Esophagus squamous epithelium (tissue), 4 donors: ENCODE measurements at regions not wholly inside any gene's neighbourhood (a gene's known extent, or its start where the extent isn't known, plus 50 kb on each side); places are given as distances from the start of the nearest gene placed in this dataset.
A peak's percentile ranks its signal among the peaks of the same experiment; 100 is the strongest.

Experiments used
- POLR2A ChIP-seq, 4 donors: fragments of 450-650 bp; IDR thresholded peaks; one replicate each; pipeline ENCODE4 v1.6.1; 2017; ENCODE audit warnings: antibody characterized with exemption in 4 of 4, mild to moderate bottlenecking in 4 of 4, moderate library complexity in 3 of 4
- TF ChIP-seq, protein P1 (sequence below), 6 experiments: fragments of 450-650 bp in 4 of 6; fragments of 200-600 bp in 2 of 6; sonication (generic) in 2 of 6; IDR thresholded peaks; one replicate each; pipeline ENCODE4 v1.5.1; 2016 to 2019; ENCODE audit warnings: antibody characterized with exemption in 6 of 6, mild to moderate bottlenecking in 4 of 6, moderate library complexity in 4 of 6

DNA sequence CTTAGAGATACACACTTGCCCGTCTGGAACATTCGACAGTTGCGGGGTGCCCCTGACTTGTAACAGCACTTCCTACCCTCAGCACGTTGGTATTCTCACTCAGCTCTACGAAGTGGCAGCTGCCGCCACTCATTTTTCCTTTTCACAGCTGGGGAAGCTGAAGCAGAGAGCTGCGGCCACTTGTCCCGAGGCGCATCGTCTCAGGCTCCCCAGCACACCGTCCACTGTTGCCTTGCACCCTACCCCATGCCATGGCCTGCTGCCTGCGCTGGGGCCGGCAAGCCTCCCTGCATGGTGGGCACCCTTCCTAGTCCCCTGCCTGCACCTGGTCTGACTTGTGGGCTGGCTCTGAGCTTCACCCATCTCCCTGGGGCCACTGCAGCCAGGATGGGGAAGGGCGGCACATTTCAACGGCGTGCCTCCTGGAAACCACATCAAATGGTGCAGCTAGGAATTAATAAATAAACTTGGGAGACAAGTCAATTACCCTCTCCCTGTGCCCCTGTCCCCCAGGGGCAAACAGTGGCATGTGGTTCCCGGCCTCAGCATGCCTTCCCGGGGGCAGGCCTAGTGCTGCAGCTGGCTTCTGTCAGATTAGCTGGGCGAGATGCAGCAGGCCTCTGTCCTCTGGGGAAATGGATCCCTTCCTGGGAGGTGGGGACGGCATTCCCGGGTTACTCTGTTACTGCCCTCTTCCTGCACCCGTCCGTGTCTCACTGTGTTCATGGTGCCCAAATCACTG is 64.7 kb upstream of the HAAO start:
- TF ChIP-seq, protein P1, sequence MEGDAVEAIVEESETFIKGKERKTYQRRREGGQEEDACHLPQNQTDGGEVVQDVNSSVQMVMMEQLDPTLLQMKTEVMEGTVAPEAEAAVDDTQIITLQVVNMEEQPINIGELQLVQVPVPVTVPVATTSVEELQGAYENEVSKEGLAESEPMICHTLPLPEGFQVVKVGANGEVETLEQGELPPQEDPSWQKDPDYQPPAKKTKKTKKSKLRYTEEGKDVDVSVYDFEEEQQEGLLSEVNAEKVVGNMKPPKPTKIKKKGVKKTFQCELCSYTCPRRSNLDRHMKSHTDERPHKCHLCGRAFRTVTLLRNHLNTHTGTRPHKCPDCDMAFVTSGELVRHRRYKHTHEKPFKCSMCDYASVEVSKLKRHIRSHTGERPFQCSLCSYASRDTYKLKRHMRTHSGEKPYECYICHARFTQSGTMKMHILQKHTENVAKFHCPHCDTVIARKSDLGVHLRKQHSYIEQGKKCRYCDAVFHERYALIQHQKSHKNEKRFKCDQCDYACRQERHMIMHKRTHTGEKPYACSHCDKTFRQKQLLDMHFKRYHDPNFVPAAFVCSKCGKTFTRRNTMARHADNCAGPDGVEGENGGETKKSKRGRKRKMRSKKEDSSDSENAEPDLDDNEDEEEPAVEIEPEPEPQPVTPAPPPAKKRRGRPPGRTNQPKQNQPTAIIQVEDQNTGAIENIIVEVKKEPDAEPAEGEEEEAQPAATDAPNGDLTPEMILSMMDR (IDR thresholded peaks at IDR 0.05) = no peak
- TF ChIP-seq POLR2A (IDR thresholded peaks at IDR 0.05) = peak in 1 of 4 donors; percentile 13
